AG04449 (cell line): ENCODE measurements at regions not wholly inside any gene's neighbourhood (a gene's known extent, or its start where the extent isn't known, plus 50 kb on each side); places are given as distances from the start of the nearest gene placed in this dataset.
"Not testable (repeated sequence)": the region's sequence is repeated elsewhere in the genome, so short reads cannot be mapped to it uniquely, and the experiment has no call there.

Source experiments
- CTCF ChIA-PET: fragments of 350-600 bp; formaldehyde crosslinking; extraction: SDS; loops from one replicate; lab custom pipeline; 2021; ENCODE audit warnings: antibody characterized with exemption; lab: Yijun Ruan, JAX
- POLR2A ChIA-PET: fragments of 400-600, 350-600 bp; formaldehyde crosslinking; extraction: SDS; loops from one replicate; lab custom pipeline; 2020; ENCODE audit warnings: antibody characterized with exemption, inconsistent platforms; lab: Yijun Ruan, JAX
- DNase-seq: peaks from one replicate; pipeline ENCODE4 v3.0.0-alpha.2; 2010; ENCODE audit warnings: low read depth, low spot score
- H3K4me3 ChIP-seq: 2 replicates; pipeline ENCODE4 v1.5.1; 2011; ENCODE audit warnings: low read depth, mild to moderate bottlenecking, control low read depth, low read length
- TF ChIP-seq, protein P1 (sequence below): IDR thresholded peaks from one replicate; pipeline ENCODE4 v1.5.1; 2011; ENCODE audit warnings: mild to moderate bottlenecking, moderate library complexity, low read length, control low read depth, inconsistent platforms; ENCODE audit not compliant: insufficient read depth; ENCODE audit errors: missing control alignments

DNA sequence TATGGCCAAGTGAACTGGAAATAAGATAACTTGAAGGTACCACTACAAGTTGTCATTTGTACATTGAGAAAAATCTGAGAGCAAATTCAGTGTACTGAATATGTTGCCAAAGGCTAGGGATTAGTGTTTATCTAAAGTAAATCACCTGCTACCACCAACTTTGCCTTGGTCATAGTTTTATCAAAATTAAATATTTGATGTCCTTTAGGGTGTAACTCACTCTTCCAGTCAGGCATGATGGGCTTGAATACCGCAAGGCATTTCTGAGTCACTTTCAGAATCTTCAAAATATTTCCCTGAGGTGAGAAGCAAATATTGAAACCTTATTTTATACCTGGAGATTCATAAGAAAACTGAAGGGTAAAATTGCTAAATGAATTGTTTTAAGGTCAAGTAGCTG, 1338.6 kb upstream of the ACO1 start:
- TF ChIP-seq, protein P1, sequence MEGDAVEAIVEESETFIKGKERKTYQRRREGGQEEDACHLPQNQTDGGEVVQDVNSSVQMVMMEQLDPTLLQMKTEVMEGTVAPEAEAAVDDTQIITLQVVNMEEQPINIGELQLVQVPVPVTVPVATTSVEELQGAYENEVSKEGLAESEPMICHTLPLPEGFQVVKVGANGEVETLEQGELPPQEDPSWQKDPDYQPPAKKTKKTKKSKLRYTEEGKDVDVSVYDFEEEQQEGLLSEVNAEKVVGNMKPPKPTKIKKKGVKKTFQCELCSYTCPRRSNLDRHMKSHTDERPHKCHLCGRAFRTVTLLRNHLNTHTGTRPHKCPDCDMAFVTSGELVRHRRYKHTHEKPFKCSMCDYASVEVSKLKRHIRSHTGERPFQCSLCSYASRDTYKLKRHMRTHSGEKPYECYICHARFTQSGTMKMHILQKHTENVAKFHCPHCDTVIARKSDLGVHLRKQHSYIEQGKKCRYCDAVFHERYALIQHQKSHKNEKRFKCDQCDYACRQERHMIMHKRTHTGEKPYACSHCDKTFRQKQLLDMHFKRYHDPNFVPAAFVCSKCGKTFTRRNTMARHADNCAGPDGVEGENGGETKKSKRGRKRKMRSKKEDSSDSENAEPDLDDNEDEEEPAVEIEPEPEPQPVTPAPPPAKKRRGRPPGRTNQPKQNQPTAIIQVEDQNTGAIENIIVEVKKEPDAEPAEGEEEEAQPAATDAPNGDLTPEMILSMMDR: no peak
- no peak for DNase-seq
- CTCF ChIA-PET: no interaction called here
- POLR2A ChIA-PET: no interaction called here
- no peak overlapping the region for H3K4me3 ChIP-seq

DNA sequence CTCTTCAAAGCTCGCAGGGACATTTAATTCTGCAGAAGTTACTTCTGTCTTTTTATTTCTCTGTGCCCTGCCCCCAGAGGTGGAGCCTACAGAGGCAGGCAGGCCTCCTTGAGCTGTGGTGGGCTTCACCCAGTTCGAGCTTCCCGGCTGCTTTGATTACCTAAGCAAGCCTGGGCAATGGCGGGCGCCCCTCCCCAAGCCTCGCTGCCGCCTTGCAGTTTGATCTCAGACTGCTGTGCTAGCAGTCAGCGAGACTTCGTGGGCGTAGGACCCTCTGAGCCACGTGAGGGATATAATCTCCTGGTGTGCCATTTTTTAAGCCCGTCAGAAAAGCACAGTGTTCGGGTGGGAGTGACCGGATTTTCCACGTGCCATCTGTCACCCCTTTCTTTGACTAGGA, 1322.9 kb upstream of the ACO1 start:
- DNase-seq, CTCF ChIA-PET: not testable (repeated sequence)

DNA sequence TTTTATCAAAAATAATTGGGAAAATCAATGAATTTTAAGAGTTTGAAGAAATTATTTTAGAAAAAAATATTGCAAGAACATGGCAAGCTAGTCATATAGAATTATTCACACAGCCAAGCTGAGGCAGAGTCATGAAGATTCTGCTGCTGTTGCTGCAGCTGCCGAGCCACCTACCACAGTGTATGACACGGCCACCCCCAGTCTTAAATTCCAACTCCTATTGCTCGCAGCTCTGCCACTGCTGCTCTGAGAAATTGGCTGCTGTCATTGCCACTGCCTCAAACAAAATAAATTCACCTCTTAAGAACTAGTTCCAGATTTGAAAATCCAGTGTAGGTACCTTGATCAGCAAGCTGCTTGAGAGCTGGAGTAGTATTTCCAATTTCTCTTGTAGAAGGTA, 1318.8 kb upstream of the ACO1 start:
- TF ChIP-seq, protein P1: no peak
- H3K4me3 ChIP-seq: no peak overlapping the region
- ChIA-PET CTCF (no interaction called here), POLR2A (no interaction called here)
- DNase-seq: no peak

More for the DNA sequence above, 1322.9 kb upstream of the ACO1 start:
- POLR2A ChIA-PET, H3K4me3 ChIP-seq: not testable (repeated sequence)

DNA sequence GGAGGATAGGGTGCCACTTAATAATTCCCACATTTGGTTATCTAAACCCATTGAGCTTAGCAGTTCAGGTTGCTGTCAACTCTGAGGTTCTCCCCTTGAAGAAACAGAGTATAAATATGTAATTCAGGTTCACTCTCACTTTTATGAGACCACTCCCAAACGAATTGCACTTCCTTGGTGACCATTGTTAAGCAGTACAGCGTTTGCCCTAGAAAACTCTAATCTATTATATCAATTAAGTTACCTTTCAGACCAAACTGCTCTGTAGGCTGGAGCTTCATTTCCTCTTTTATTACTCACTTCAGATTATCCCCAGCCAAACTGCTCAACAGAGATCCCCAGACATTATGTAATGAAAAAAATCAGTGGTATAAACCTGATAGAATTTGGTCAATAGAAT, 1317.0 kb upstream of the ACO1 start:
- POLR2A ChIA-PET: no interaction called here
- H3K4me3 ChIP-seq: no peak overlapping the region
- CTCF ChIA-PET: no interaction called here
- DNase-seq: no peak
- TF ChIP-seq, protein P1: no peak

DNA sequence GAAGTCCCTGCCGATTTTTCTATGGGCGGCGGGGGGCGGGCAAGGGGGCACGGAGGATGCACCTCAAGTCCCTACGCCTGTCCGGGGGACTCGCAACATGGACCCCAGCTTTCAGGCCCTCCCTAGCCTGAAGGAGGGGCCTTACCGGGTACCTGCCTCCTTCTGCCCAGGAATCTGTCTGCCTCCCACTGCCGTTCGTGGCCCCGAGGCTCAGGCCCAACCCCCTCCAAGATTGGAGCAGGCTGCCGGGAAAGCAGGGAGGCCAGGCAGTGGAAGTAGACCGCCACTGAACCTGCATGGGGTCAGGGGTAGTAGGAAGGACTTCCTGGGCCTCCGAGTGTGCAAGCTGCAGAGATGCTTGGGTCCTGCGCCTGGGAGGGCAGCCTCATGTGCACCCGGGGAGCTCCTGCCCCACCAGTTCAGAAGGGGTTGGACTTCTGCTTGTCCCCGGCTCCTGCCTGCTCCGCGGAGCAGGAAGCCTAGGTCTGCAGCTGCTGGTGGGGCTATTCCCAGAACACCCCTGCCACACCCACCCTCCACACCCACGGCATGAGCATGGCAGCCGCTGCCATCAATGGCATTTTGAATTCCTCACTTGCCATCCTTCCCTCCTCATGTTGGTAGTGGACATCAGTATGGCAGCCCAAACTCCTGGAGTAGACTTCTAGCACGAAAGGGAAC, 1312.7 kb upstream of the ACO1 start:
- DNase-seq: no peak
- ChIA-PET POLR2A (no interaction called here), CTCF (no interaction called here)
- no peak overlapping the region for H3K4me3 ChIP-seq
- TF ChIP-seq, protein P1: no peak

DNA sequence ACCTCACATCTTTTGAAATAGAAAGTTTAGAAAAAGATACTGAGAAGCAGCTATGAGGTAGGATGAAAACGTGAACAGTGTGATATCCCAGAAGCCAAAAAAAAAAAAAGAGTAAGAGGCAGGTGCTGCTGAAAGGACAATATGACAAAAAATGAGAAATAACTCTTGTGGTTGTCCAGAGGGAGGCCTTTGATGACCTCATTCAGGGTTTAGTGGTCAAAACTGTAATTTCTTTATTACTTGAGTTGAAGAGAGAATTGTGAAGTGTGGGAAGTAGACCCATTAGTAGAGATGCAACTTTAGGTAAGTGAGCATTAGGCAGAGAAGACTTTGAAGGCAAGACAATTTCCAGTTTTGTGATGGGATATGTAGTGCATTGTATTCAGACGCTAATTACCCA, 1306.3 kb upstream of the ACO1 start:
- TF ChIP-seq, protein P1: no peak
- H3K4me3 ChIP-seq: no peak overlapping the region
- DNase-seq: no peak
- POLR2A ChIA-PET: no interaction called here
- CTCF ChIA-PET: no interaction called here

DNA sequence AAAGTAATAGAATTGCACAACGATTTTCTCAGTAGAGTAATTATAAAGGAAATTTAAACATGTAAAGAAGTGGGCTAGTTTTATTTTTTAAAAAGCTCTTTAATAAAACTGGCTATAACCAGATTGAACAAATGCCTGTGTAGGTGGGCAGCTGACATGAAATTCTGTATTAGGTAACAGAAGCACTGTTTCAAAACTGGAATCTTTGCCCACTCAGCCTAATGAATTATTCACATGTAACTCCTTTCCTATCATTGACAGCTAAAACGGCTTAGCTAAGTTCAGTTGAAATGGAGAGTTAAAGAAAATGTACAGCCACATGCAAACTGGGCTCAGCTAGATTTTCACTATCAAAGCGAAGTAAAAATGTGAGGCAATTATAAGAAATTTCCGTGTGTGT, 1300.1 kb upstream of the ACO1 start:
- TF ChIP-seq, protein P1: no peak
- DNase-seq: no peak
- no peak overlapping the region for H3K4me3 ChIP-seq
- ChIA-PET POLR2A (no interaction called here), CTCF (no interaction called here)
